LoVo (cell line): ENCODE measurements at regions not wholly inside any gene's neighbourhood (a gene's known extent, or its start where the extent isn't known, plus 50 kb on each side); places are given as distances from the start of the nearest gene placed in this dataset.

Experiments used
- DNase-seq: peaks from one replicate; pipeline ENCODE4 v3.0.0-alpha.2; 2016; ENCODE audit warnings: low spot score

DNA sequence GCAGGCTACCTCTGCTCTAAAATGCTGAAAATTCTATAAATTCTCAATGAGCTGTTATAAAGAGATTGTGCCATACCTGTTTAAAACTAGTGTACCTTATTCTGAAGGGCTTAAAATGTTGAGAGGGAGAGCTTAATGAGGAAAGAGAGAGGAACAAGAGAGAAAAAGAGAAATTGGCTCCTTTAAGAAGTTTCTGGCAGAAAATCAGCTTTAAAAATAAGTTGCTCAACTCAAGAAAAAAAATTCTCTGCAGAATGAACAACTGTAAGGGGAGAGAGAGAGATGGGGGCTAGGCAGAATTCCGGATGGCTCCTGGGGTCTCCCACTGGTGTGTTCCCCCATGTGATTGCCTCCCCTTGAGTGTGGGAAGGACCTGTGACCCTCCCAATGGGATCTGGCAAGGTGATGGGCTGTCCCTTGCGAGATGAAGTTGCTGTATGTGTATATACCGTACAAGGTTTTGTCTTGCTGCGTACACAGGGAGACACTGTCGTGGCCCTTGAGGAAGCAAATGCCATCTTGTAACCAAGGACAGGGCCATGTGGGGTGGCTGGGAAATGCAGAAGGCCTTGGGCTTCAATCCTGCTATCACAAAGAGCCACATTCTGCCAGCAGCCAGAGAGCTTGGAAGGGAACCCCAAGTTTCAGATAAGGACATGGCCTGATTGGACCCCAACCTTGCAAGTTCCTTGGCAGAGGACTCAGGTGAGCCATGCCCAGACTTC, 64.3 kb upstream of the S1PR3 start:
- DNase-seq, result no peak

DNA sequence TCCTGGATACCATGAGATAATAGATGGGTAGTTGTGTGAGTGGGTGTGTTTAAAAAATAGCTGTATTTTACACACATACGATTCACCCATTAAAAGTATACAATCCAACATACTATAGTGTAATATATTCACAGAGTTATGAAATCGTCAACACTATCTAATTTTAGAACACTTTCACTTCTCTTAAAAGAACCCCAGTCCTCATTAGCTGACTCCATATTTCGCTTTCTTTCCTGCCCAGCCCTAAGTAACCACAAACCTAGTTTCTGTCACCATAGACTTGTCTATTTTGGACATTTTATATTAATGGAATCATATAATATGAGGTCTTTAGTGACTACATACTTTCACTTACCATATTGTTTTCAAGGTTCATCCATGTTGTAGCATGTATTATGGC, 63.8 kb upstream of the S1PR3 start:
- DNase-seq, result no peak

DNA sequence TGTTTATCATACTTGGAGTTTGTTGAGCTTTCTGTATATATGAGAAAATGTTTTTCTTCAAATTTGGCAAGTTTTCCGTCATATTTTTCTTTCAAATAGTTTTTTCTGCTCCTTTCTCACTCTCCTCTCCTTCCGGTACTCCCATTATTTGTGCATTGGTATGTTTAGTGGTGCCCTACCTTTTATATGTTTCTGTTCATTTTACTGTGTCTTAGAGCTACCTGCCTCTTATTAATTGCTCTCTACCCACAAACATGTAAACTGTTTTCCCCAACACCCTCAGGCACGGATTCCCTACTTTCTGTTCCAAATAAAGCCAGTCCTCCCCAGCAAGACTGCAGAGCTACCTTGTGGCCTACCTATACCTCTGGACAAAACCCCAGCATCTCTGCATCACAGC, 60.6 kb upstream of the S1PR3 start:
- no peak for DNase-seq

DNA sequence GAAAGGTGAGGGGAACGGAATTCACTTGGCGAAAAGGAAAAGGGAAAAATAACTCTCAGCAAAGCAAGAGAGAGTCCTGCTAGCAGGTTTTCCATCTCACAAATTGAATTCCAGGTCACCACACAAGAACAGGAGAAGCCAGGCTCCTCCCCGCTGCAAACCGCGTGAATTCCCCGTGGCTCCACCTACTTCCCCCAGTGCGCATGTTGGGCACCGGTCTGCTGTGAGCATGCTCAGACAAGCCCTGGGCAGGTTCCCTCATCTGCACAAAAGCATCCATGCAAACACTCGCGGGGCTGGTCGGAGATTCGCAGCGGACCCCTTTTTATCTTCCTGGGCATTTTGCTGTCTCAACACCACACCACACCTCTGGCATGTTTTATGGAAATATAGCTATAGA, 58.5 kb upstream of the S1PR3 start:
- DNase-seq, result no peak

DNA sequence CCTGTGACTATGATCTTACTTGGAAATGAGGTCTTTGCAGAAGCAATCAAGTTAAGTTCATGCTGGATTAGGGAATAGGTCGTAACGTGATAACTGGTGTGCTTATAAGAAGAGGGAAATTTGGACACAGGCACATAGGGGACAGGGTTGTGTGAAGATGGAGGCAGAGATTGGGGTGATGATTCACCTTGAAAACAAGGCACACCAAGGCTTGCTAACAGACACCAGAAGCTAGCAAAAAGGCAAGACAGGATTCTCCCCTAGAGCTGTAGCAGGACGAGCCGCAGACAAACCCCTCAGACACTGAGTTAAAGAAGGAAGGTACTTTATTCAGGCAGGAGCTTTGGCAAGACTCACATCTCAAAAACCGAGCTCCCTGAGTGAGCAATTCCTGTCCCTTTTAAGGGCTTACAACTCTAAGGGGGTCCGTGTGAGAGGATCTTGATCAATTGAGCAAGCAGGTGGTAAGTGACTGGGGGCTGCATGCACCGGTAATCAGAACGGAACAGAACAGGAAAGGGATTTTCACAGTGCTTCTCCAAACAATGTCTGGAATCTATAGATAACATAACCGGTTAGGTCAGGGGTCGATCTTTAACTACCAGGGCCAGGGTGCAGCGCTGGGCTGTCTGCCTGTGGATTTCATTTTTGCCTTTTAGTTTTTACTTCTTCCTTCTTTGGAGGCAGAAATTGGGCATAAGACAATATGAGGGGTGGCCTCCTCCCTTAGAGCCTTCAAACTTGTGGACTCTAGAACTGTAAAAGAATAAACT, 57.5 kb upstream of the S1PR3 start:
- DNase-seq, result no peak

DNA sequence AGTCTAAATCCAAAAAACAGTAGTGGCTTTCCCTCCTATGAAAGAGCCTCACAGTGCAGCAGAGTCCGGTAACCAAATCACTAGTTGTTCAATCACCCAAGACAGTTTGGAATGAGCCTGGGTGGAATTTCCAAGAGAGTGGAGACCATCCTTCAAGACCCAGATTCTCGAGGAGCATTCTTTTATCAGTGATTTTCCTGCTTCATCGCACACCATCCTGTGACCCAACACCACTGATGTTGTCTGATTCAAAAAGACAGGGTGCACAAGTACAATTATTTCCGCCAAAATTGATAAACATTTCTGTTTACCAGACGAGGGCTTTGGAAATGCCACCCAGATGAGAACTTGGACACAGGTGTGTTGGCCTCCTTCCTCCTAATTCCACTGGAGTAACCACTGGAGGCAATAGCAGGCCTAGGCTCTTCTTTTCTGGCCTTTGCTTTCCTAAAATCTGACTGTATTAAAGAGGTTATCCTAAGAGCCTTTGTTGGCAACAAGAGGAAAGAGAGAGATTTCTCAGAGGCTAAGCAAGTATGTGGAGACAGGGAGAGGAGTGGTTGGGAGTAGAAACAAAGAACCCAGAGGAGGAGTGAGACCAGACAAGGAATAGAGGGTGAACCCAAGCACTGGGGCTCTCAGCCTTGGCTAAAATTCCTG, 56.3 kb upstream of the S1PR3 start:
- no peak for DNase-seq

DNA sequence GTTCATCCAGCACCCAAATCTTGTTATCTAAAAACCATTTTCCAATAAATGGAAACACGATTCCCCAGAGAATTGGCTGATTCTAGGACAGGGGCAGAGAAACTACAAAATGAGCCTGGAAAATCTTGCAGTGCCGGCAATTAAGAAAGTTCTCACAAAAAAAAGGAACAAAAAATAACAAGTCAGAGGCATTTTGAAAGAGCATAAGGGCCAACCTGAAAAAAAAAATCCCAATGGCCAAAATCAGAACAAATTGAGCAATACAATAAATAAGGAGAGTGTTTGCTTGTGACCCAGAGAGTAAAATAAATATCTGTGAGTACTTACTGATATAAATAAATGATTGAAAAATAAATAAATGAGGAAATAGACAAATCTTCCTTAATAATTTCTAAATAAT, 55.1 kb upstream of the S1PR3 start:
- no peak for DNase-seq

DNA sequence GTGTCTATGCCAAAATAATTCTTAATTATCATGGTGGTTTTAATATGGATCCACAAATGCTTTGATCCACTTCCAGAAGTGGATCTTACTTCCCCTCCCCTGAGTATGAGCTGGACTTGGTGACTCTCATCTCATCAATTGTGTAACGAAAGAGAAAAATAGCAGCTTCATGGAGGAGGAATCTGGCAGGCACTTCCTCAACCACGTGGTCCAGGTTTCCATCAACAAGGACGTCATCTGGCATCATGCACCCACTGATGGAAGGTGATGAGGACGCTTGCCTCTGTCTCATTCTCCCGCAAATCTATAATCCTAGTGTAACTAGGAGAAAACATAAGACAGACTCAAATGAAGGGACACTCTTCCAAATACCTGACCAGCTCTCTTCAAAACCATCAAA, 54.6 kb upstream of the S1PR3 start:
- DNase-seq, result no peak

DNA sequence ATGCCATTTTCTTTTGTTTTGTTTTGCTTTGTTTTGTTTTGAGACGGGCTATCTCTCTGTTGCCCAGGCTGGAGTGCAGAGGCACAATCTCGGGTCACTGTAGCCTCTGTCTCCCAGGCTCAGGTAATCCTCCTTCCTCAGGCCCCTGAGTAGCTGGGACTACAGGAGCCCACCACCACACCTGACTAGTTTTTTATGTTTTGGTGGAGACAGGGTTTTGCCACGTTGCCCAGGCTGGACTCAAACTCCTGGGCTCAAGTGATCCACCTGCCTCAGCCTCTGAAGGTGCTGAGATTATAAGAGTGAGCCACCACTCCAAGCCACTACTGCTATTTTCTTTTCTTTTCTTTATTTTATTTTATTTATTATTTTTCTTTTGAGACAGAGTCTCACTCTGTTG, 54.0 kb upstream of the S1PR3 start:
- no peak for DNase-seq

DNA sequence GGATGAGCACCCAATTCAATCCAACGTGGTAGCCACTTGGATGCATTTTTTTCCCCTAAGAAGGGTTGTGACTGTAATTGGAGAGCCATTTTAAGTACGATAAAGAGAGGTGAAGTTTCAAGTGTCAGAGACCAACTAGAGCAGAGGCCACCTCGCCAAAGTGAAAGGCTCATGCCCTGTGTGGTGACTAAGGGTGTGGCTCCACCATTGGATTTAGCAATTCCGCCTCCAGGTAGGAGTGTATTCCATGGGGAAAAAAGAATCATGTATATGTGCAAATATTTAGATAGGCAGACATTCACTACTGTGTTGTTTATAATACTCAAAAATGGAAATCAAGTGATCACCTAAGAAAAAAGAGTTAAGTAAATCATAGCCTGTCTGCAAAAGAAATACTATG, 53.1 kb upstream of the S1PR3 start:
- no peak for DNase-seq
